Stomach smooth muscle (tissue), 2 donors: ENCODE measurements at regions not wholly inside any gene's neighbourhood (a gene's known extent, or its start where the extent isn't known, plus 50 kb on each side); places are given as distances from the start of the nearest gene placed in this dataset.
A peak's percentile ranks its signal among the peaks of the same experiment; 100 is the strongest.

Experiments used
- H3K27ac ChIP-seq: one replicate; pipeline ENCODE4 v1.7.0; 2013; ENCODE audit warnings: mild to moderate bottlenecking, low read length, inconsistent platforms
- H3K27me3 ChIP-seq, 2 donors: one replicate each; pipeline ENCODE4 v1.7.0; 2013; ENCODE audit warnings: low read length in 2 of 2; ENCODE audit not compliant: insufficient read depth in 2 of 2, control insufficient read depth in 1 of 2
- H3K36me3 ChIP-seq, 2 donors: one replicate each; pipeline ENCODE4 v1.7.0; 2013; ENCODE audit warnings: low read length in 2 of 2; ENCODE audit not compliant: control insufficient read depth in 2 of 2, insufficient read depth in 2 of 2
- H3K4me1 ChIP-seq: one replicate; pipeline ENCODE4 v1.7.0; 2013; ENCODE audit warnings: low read length; ENCODE audit not compliant: control insufficient read depth, insufficient read depth
- H3K4me3 ChIP-seq, 2 donors: one replicate each; pipeline ENCODE4 v1.7.0; 2013; ENCODE audit warnings: low read length in 2 of 2
- H3K9ac ChIP-seq, 2 donors: one replicate each; pipeline ENCODE4 v1.7.0; 2013; ENCODE audit warnings: low read length in 2 of 2, mild to moderate bottlenecking in 1 of 2
- H3K9me3 ChIP-seq, 2 donors: one replicate each; pipeline ENCODE4 v1.7.0; 2013; ENCODE audit warnings: low read length in 2 of 2; ENCODE audit not compliant: control insufficient read depth in 2 of 2
- donor health status: healthy.
- donor health status: Pancreatic carcinoma.

DNA sequence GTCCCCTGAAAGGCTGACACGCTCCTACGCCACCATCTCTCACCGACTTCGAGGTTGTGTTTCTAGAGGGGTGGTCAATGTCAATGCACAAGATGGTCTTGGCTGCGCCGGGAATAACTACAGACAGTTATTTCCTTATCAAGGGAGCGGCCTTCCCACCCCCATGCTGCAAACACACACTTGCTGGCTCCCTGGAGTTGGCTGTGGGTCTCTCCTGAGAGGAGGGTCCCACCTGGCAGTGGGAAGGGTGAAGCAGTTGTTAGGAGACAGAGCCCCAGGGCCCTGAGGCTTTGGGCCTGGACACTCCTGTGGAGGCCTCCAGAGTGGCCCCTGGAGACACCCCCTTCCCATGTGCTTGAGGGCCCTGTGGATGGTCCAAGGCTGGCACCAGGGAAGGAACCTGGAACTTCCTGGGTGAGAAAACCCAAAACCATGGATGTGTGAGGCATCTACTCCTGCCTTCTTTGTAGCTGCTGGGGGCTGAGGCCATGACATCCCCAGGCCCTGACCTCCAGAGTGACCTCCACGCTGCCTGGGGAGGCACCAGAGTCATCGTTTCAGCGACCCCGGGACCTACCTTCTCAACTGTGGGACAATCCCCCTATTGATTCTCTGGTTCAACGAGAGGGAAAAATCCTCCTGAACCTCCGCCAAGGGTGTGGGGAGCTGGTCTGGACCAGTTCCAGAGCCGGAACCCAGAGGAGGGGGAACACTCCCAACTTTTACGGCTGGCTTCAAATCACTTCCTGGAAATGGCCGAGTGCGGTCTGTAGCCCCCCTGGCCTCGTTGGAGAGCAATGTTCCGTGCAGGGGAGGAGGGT is 101.1 kb upstream of the COL5A1 start:
- Histone ChIP-seq H3K4me1 (peaks cover 10% of the 10 kb centered on the region), H3K27ac (no peak overlapping the region), H3K36me3 (no peaks in the 10 kb centered on the region), H3K4me3 (no peak overlapping the region), H3K9ac (no peak overlapping the region), H3K9me3 (no peaks in the 10 kb centered on the region), H3K27me3 (no peaks in the 10 kb centered on the region)

DNA sequence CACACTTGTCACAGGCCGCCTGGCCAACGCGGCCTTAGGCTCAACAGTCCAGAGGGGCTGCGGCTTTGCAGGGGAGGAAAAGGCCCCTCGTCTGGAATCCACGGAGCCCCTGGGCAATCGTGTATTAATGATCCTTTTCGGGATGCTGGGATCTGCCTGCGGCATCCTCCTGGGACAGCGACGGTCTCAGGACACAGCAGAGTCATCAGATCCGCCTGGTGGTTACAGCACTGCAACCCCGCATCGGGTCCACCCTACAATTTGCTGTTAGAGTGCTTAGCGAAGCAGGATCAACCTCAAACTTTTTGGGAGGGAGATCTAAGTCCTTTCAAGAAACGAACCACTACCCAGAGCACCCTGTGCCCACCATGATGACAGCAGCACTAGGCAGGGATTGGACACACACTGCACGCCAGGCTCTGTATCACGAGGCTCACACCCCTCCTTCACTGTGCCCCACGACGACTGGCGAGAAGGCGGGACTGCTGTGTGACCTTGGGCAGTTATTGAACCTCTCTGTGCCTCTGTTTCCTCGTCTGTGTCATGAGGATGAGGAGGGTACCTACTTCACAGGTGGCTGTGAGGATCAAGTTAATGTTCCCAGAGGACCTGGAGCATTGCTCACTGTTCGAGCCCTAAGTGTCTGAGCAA is 100.4 kb upstream of the COL5A1 start:
- Histone ChIP-seq H3K4me3 (no peak overlapping the region), H3K4me1 (peaks cover 17% of the 10 kb centered on the region), H3K9ac (no peak overlapping the region), H3K9me3 (no peaks in the 10 kb centered on the region), H3K27me3 (no peaks in the 10 kb centered on the region), H3K27ac (no peak overlapping the region), H3K36me3 (no peaks in the 10 kb centered on the region)

- no peaks in the 10 kb centered on the region for H3K36me3 ChIP-seq
- no peaks in the 10 kb centered on the region for H3K9me3 ChIP-seq
- H3K4me3 ChIP-seq = no peak overlapping the region
- peaks cover 24% of the 10 kb centered on the region for H3K4me1 ChIP-seq
- peak overlapping the region; percentile 24 for H3K27ac ChIP-seq
- H3K27me3 ChIP-seq = peaks cover 0 to 2% of the 10 kb centered on the region in 2 donors
- H3K9ac ChIP-seq = no peak overlapping the region
Measured at GRCh38 chr9:134544388-134545214, 97.0 kb upstream of the COL5A1 start.

- no peak overlapping the region for H3K9ac ChIP-seq
- peaks cover 0 to 2% of the 10 kb centered on the region in 2 donors for H3K27me3 ChIP-seq
- no peaks in the 10 kb centered on the region for H3K36me3 ChIP-seq
- H3K9me3 ChIP-seq = no peaks in the 10 kb centered on the region
- peak overlapping the region; percentile 46 for H3K27ac ChIP-seq
- no peak overlapping the region for H3K4me3 ChIP-seq
- H3K4me1 ChIP-seq = peaks cover 24% of the 10 kb centered on the region
Measured at GRCh38 chr9:134545215-134545542, 96.4 kb upstream of the COL5A1 start.

DNA sequence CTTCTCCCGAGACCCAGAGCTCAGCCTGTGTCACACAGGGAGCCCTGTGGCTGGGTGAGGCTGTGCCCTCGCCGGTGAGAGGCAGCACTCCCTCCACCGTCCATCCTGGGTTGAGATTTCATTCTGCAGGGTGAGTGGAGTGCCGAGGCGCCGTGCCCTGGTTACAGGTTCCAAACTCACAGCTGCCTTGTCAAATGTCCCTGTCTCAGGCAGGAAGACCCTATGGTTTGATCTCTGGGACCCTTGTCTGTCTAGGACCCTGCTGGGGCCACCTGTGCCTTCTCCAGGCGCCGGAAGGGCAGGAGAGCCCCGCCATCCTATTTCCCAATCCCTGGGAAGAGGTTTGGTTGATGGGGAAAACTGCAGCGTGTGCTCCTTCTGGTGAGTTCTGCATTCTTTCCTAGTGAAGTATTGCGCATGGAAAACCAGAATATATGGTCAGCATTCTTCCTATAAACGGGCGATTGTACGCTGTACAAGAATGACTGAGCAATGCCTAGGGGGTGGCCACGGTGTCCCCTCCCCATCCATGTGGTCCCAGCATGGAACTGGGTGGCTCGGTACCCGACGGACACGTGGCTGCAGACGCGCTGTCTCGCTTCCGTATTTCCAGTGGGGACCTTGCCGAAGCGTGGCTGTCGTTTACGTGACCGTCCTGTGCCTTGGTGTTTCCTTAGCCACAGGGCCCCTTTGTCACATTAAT is 95.9 kb upstream of the COL5A1 start:
- Histone ChIP-seq H3K9me3 (no peaks in the 10 kb centered on the region), H3K27me3 (peaks cover 0 to 2% of the 10 kb centered on the region in 2 donors), H3K4me1 (peaks cover 24% of the 10 kb centered on the region), H3K36me3 (no peaks in the 10 kb centered on the region), H3K9ac (peak overlapping the region in 1 of 2 donors; percentile 20), H3K27ac (peak overlapping the region; percentile 46), H3K4me3 (peak overlapping the region; percentile 59 to 65)

GRCh38 chr9:134546246-134546731 is 95.3 kb upstream of the COL5A1 start:
- peak overlapping the region; percentile 59 to 65 for H3K4me3 ChIP-seq
- peaks cover 24% of the 10 kb centered on the region for H3K4me1 ChIP-seq
- no peaks in the 10 kb centered on the region for H3K9me3 ChIP-seq
- peak overlapping the region in 1 of 2 donors; percentile 20 for H3K9ac ChIP-seq
- peaks cover 0 to 2% of the 10 kb centered on the region in 2 donors for H3K27me3 ChIP-seq
- peak overlapping the region; percentile 46 for H3K27ac ChIP-seq
- no peaks in the 10 kb centered on the region for H3K36me3 ChIP-seq

DNA sequence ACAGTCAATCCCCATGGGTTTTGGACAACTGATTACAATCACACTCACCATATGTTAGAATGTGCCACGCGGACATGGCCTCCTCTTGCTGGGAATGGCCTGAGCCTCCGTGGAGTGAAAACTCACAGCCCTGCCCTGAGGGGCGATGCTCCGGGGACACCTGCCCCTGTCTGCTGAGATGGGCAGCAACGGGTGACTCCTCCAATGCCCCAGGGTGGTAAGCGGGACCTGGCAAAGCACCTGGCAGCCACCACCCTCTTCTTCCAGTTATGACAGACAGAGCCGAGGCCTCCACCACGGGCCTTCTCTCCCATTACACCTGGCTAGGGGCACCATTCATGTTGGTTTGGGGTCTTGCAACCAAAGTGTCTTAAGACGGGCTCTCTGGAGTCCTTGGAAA is 94.9 kb upstream of the COL5A1 start:
- Histone ChIP-seq H3K27ac (no peak overlapping the region), H3K9me3 (no peaks in the 10 kb centered on the region)

DNA sequence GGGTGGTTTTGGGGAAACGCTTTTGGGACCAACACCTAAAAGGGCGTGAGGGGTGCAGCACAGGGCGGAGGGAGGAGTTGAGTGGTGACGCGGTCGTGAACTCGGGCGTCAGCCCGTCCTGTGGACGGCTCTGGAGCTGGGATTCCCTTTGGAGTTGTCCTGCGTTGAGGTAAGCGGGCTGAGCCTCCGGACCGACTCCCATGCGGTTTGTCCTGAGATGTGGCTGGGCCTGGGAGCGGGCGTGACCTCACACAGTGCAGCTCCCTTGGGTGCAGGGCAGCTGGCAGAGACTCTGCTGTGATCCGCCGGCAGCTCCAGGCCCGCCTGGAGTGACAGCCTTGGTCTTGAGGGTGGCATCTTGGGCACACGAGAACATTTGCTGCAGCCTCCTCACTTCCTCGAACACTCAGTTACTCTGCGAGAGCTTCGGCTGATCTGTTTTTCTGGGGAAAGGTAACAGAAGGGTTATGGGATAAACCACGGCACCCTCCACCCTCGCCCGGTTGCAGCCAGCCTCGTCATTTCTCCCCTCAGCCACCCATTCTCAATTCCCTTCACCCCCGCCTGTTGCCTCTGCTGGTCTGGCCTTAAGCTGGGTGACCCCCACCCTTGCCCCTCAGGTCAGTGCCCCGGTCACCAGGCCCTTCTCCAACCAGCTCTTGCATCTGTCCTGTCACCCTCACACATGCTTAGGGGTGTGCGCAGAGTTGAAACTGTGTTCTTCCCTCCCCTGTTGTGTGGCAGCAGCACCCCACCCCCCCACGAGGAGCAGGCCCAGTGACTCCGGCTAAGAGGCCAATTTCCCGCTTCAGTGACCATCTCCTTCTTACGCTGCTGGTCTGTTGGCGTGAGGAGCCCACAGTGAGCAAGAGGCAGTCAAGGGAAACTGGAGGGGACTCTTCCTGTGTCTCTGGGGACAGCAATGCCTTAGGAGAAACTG is 94.2 kb upstream of the COL5A1 start:
- no peaks in the 10 kb centered on the region for H3K36me3 ChIP-seq
- H3K27ac ChIP-seq = no peak overlapping the region
- no peak overlapping the region for H3K9ac ChIP-seq
- H3K4me1 ChIP-seq = peaks cover 25% of the 10 kb centered on the region
- H3K27me3 ChIP-seq = peaks cover 0 to 2% of the 10 kb centered on the region in 2 donors
- H3K4me3 ChIP-seq = no peak overlapping the region
- no peaks in the 10 kb centered on the region for H3K9me3 ChIP-seq

More for the DNA sequence above, 94.9 kb upstream of the COL5A1 start:
- no peak overlapping the region for H3K9ac ChIP-seq
- H3K4me1 ChIP-seq = peaks cover 24% of the 10 kb centered on the region
- H3K36me3 ChIP-seq = no peaks in the 10 kb centered on the region
- H3K27me3 ChIP-seq = peaks cover 0 to 2% of the 10 kb centered on the region in 2 donors
- no peak overlapping the region for H3K4me3 ChIP-seq

- H3K36me3 ChIP-seq = no peaks in the 10 kb centered on the region
- H3K4me3 ChIP-seq = no peak overlapping the region
- H3K4me1 ChIP-seq = peaks cover 32% of the 10 kb centered on the region
- H3K9me3 ChIP-seq = no peaks in the 10 kb centered on the region
- no peak overlapping the region for H3K9ac ChIP-seq
- peaks cover 0 to 2% of the 10 kb centered on the region in 2 donors for H3K27me3 ChIP-seq
- H3K27ac ChIP-seq = no peak overlapping the region
Measured at GRCh38 chr9:134548185-134548584, 93.4 kb upstream of the COL5A1 start.
